SK-N-SH (cell line): ENCODE measurements at regions not wholly inside any gene's neighbourhood (a gene's known extent, or its start where the extent isn't known, plus 50 kb on each side); places are given as distances from the start of the nearest gene placed in this dataset.

Source experiments
- CHD2 ChIP-seq: fragments of 150-350 bp; IDR thresholded peaks from 2 replicates; pipeline ENCODE4 v1.6.1; 2018; ENCODE audit warnings: low read length; ENCODE audit not compliant: partially characterized antibody
- ELF1 ChIP-seq: IDR thresholded peaks from 2 replicates; pipeline ENCODE4 v1.4.0; 2012
- EP300 ChIP-seq, 2 experiments: IDR thresholded peaks; 2 replicates each; pipeline versions ENCODE4 v1.4.0 to v1.6.1; 2012; ENCODE audit warnings: borderline replicate concordance in 1 of 2, low read depth in 1 of 2, low read length in 1 of 2
- FOXJ3 ChIP-seq: sonication (generic); formaldehyde crosslinking; IDR thresholded peaks from 2 replicates; pipeline ENCODE4 v1.5.1; 2020; ENCODE audit warnings: mild to moderate bottlenecking, missing genetic modification reagents
- NRF1 ChIP-seq: IDR thresholded peaks from 2 replicates; pipeline ENCODE4 v1.6.1; 2012; ENCODE audit warnings: low read depth, mild to moderate bottlenecking, low read length
- TEAD4 ChIP-seq: IDR thresholded peaks from 2 replicates; pipeline ENCODE4 v1.4.0; 2012; ENCODE audit warnings: mild to moderate bottlenecking, borderline replicate concordance; ENCODE audit not compliant: insufficient read depth
- TF ChIP-seq, protein P1 (sequence below): fragments of 200-600 bp; sonication (generic); IDR thresholded peaks from 2 replicates; pipeline ENCODE4 v1.6.1; 2017; ENCODE audit warnings: antibody characterized with exemption, mild to moderate bottlenecking, moderate library complexity
- TF ChIP-seq, protein P2 (sequence below): IDR thresholded peaks from 2 replicates; pipeline ENCODE4 v1.4.0; 2012; ENCODE audit warnings: low read depth

DNA sequence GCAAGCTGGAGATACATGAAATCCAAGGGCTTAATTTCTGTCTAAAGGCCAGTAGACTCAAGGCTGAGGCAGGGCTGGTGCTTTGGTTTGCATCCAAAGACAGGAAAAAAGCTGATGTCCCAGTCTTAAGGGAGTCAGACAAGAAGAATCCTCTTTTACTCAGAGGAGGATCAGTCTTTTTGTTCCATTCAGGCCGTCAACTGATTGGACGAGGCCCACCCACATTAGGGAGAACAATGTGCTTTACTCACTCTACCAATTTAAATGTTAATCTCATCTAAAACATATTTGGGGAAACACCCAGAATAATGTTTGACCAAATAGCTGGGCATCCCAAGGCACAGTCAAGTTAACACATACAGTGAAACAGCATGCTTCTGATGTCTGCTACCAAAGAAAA is 388.5 kb upstream of the CHRM2 start:
- TF ChIP-seq, protein P1, sequence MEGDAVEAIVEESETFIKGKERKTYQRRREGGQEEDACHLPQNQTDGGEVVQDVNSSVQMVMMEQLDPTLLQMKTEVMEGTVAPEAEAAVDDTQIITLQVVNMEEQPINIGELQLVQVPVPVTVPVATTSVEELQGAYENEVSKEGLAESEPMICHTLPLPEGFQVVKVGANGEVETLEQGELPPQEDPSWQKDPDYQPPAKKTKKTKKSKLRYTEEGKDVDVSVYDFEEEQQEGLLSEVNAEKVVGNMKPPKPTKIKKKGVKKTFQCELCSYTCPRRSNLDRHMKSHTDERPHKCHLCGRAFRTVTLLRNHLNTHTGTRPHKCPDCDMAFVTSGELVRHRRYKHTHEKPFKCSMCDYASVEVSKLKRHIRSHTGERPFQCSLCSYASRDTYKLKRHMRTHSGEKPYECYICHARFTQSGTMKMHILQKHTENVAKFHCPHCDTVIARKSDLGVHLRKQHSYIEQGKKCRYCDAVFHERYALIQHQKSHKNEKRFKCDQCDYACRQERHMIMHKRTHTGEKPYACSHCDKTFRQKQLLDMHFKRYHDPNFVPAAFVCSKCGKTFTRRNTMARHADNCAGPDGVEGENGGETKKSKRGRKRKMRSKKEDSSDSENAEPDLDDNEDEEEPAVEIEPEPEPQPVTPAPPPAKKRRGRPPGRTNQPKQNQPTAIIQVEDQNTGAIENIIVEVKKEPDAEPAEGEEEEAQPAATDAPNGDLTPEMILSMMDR, result no peak
- no peak for TF ChIP-seq CHD2
- TF ChIP-seq ELF1, result no peak
- TF ChIP-seq, protein P2, sequence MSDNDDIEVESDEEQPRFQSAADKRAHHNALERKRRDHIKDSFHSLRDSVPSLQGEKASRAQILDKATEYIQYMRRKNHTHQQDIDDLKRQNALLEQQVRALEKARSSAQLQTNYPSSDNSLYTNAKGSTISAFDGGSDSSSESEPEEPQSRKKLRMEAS, result no peak
- no peak for TF ChIP-seq EP300 (IDR thresholded peaks at IDR 0.05; ENCODE audit: borderline replicate concordance in 1 of 2, low read depth in 1 of 2, low read length in 1 of 2)
- TF ChIP-seq NRF1, result no peak
- no peak for TF ChIP-seq FOXJ3
- TF ChIP-seq TEAD4, result no peak
